Activated CD8-positive, alpha-beta T cell treated with anti-CD3 and anti-CD28 coated beads for 36 hours (primary cell): ENCODE measurements at regions not wholly inside any gene's neighbourhood (a gene's known extent, or its start where the extent isn't known, plus 50 kb on each side); places are given as distances from the start of the nearest gene placed in this dataset.

ENCODE experiments used
- ATAC-seq: fragments of 200-7000 bp; cut with Tn5 transposase; one replicate; pipeline ENCODE4 v1.10.0; 2021; ENCODE audit warnings: mild to moderate bottlenecking, moderate library complexity
- CTCF ChIA-PET: fragments of 350-600 bp; sonication (Branson Sonifier 250); formaldehyde crosslinking; loops from one replicate; lab custom pipeline; 2021; ENCODE audit warnings: antibody characterized with exemption; lab: Charles Lee
- POLR2A ChIA-PET: fragments of 350-600 bp; sonication (Branson Sonifier 250); formaldehyde crosslinking; loops from one replicate; lab custom pipeline; 2021; ENCODE audit warnings: antibody characterized with exemption; lab: Charles Lee
- DNase-seq: peaks from one replicate; pipeline ENCODE4 v3.0.0-alpha.2; 2020
- H3K27ac Mint-ChIP-seq: one replicate; pipeline ENCODE4 v1.8.0; 2021; ENCODE audit warnings: mild to moderate bottlenecking, mixed read lengths
- H3K27me3 Mint-ChIP-seq: one replicate; pipeline ENCODE4 v1.8.0; 2021; ENCODE audit warnings: mixed read lengths
- H3K36me3 Mint-ChIP-seq: one replicate; pipeline ENCODE4 v1.8.0; 2021; ENCODE audit warnings: low read depth, mixed read lengths
- H3K4me1 Mint-ChIP-seq: one replicate; pipeline ENCODE4 v1.8.0; 2021; ENCODE audit warnings: low read depth, mixed read lengths
- H3K4me3 Mint-ChIP-seq: one replicate; pipeline ENCODE4 v1.8.0; 2021; ENCODE audit warnings: mild to moderate bottlenecking, moderate library complexity, mixed read lengths
- H3K9me3 Mint-ChIP-seq: one replicate; pipeline ENCODE4 v1.8.0; 2021; ENCODE audit warnings: mixed read lengths
- intact Hi-C: fragments of 100-400 bp; cut with micrococcal nuclease; formaldehyde crosslinking; loops from one replicate; pipeline ENCODE4 v1.10.0; 2022
- TF ChIP-seq, protein P1 (sequence below): fragments of 200-600 bp; IDR thresholded peaks from one replicate; pipeline ENCODE4 v1.8.0; 2022; ENCODE audit warnings: antibody characterized with exemption, mild to moderate bottlenecking

DNA sequence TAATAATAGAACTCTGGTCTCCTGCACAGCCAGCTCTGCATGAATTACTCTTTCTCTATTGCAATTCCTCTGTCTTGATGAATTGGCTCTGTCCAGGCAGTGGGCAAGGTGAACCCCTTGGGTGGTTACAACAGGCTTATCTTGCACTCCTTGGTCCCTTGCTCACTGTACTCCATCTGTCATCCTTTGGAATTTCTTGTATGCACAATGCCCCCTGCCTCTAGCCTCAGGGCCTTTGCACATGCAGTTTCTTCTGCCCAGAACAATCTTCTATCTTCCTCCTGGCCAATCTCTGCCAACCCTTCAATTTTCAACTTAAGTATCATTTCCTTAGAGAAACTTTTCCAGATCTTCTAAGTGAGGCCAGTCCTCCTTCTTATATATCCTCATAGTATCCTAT lies 114.7 kb upstream of the NLRP1 start:
- POLR2A ChIA-PET = no interaction called here
- no peak for DNase-seq
- Mint-ChIP-seq H3K9me3 (peaks cover 9% of the 10 kb centered on the region), H3K27ac (no peak overlapping the region), H3K36me3 (no peaks in the 10 kb centered on the region), H3K27me3 (peaks cover 11% of the 10 kb centered on the region), H3K4me3 (no peak overlapping the region), H3K4me1 (no peaks in the 10 kb centered on the region)
- intact Hi-C loops = no loop called here
- TF ChIP-seq, protein P1, sequence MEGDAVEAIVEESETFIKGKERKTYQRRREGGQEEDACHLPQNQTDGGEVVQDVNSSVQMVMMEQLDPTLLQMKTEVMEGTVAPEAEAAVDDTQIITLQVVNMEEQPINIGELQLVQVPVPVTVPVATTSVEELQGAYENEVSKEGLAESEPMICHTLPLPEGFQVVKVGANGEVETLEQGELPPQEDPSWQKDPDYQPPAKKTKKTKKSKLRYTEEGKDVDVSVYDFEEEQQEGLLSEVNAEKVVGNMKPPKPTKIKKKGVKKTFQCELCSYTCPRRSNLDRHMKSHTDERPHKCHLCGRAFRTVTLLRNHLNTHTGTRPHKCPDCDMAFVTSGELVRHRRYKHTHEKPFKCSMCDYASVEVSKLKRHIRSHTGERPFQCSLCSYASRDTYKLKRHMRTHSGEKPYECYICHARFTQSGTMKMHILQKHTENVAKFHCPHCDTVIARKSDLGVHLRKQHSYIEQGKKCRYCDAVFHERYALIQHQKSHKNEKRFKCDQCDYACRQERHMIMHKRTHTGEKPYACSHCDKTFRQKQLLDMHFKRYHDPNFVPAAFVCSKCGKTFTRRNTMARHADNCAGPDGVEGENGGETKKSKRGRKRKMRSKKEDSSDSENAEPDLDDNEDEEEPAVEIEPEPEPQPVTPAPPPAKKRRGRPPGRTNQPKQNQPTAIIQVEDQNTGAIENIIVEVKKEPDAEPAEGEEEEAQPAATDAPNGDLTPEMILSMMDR = no peak
- no peak for ATAC-seq
- CTCF ChIA-PET = interaction anchor here (1.1 kb wide), 1 partner anchor 112 kb away, joined by 3 read pairs; no protein-coding TSS in a partner anchor

DNA sequence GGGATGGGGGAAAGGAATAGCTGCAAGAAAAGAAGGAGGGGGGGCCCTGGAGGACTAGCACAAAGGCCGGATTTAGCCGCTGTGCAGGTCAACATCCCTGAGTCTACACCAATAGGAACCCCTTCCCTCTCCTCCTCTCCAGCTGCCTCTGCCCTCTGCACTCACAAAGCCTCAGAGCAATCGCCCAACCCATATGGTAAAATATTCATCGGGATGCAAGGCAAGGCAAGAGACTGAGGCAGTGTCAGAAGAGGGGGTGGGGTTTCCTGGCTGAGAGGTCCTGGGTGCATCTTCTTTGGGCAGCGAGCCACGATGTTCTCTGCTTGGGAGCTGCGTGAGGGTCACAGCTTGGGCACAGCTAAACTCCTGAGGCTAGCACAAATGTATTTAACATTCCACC lies 115.5 kb upstream of the NLRP1 start:
- no peak for ATAC-seq
- H3K27me3 Mint-ChIP-seq = peaks cover 11% of the 10 kb centered on the region
- POLR2A ChIA-PET = no interaction called here
- H3K27ac Mint-ChIP-seq = no peak overlapping the region
- H3K9me3 Mint-ChIP-seq = peaks cover 9% of the 10 kb centered on the region
- H3K36me3 Mint-ChIP-seq = no peaks in the 10 kb centered on the region
- DNase-seq = no peak
- TF ChIP-seq, protein P1 = no peak
- no peaks in the 10 kb centered on the region for H3K4me1 Mint-ChIP-seq
- H3K4me3 Mint-ChIP-seq = no peak overlapping the region
- CTCF ChIA-PET = interaction anchor here (1.2 kb wide), 1 partner anchor 108 kb away, joined by 3 read pairs; no protein-coding TSS in a partner anchor
- intact Hi-C loops = no loop called here

DNA sequence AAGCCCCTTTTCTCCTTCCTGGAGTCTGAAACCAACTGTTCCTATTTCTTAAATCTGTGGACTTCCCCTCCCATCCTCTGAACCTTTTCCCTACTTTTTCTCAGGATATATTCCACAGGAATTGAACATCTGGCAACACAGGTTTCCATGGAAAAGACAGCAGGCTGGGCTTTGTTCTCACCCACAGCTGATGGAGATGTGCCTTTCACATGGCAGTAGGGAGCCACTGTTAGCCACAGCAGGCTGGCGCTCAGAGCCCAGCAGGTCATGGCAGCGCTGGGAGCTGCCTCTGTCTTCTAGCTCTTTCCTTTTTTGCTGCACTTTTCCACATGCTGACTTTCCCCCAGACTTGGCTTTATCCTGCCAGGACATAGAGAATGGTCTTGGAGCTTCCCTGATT lies 116.4 kb upstream of the NLRP1 start:
- TF ChIP-seq, protein P1 = no peak
- Mint-ChIP-seq H3K27me3 (peaks cover 11% of the 10 kb centered on the region), H3K36me3 (no peaks in the 10 kb centered on the region), H3K4me3 (no peak overlapping the region), H3K4me1 (no peaks in the 10 kb centered on the region), H3K27ac (no peak overlapping the region), H3K9me3 (peaks cover 9% of the 10 kb centered on the region)
- CTCF ChIA-PET = interaction anchor here (1.1 kb wide), 1 partner anchor 108 kb away, joined by 3 read pairs; no protein-coding TSS in a partner anchor
- ATAC-seq (no peak), DNase-seq (no peak)
- POLR2A ChIA-PET = no interaction called here
- intact Hi-C loops = no loop called here

DNA sequence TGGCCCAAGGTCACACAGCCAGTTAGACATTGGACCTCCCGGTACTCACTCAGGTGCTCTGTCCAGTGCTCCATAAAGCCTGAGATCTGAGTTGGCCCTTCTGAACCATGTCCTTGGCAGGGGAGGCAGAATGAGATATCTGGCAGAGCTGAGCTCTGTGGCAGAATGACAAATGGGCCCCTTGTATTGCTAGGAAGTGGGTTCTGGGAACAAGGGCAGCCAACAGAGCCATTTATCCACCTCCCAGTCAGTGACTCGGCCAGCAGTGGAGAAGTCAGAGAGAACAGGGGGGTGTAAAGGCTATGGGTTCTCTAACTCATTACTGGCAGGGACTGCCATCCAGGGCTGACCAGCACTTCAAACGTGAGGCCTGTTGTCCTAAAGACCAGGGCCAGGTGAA lies 117.1 kb upstream of the NLRP1 start:
- H3K9me3 Mint-ChIP-seq = peaks cover 9% of the 10 kb centered on the region
- CTCF ChIA-PET = interaction anchor here (1.1 kb wide), 1 partner anchor 109 kb away, joined by 3 read pairs; no protein-coding TSS in a partner anchor
- peaks cover 11% of the 10 kb centered on the region for H3K27me3 Mint-ChIP-seq
- no peaks in the 10 kb centered on the region for H3K4me1 Mint-ChIP-seq
- intact Hi-C loops = no loop called here
- TF ChIP-seq, protein P1 = no peak
- H3K4me3 Mint-ChIP-seq = no peak overlapping the region
- ATAC-seq (no peak), DNase-seq (no peak)
- POLR2A ChIA-PET = no interaction called here
- no peaks in the 10 kb centered on the region for H3K36me3 Mint-ChIP-seq
- H3K27ac Mint-ChIP-seq = no peak overlapping the region

DNA sequence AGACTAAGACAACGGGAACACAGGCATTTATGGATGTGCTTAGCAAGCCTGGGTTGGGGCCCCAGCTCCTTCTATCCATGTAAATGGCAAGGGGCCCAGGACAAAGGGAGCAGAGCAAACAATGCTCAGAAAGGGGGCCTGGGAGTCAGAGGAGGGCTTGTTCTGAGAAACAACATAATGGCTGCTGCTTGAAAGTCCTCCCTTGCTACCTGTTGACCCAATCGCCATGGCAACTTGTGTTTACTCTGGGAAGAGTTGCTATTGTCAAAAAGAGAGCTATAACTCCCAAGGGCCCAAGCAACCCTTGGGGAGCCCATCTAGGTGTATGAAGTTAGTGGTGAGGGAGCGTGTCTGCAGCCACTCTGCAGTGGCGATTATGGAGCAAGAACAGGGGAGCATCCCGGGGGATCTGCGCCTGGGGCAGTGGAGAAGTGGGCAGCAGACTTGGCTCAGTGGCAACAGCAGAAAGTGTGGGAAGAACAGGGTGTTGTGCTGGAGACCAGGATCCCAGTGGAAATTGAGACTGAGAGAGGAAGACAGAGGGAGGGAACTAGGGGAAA lies 118.7 kb upstream of the NLRP1 start:
- peaks cover 11% of the 10 kb centered on the region for H3K27me3 Mint-ChIP-seq
- peaks cover 9% of the 10 kb centered on the region for H3K9me3 Mint-ChIP-seq
- H3K4me3 Mint-ChIP-seq = no peak overlapping the region
- no peaks in the 10 kb centered on the region for H3K4me1 Mint-ChIP-seq
- CTCF ChIA-PET = interaction anchor here (0.9 to 1.1 kb wide), 3 partner anchors 18 to 710 kb away, joined by 3 read pairs; no protein-coding TSS in a partner anchor
- DNase-seq = no peak
- no peak overlapping the region for H3K27ac Mint-ChIP-seq
- no peak for ATAC-seq
- H3K36me3 Mint-ChIP-seq = no peaks in the 10 kb centered on the region
- intact Hi-C loops = no loop called here
- POLR2A ChIA-PET = no interaction called here
- TF ChIP-seq, protein P1 = no peak
